ENCODE measurements at regions not wholly inside any gene's neighbourhood (a gene's known extent, or its start where the extent isn't known, plus 50 kb on each side); places are given as distances from the start of the nearest gene placed in this dataset.

- TF ChIP-seq CTCF (IDR thresholded peaks at IDR 0.05 in 4 of 5, conservative IDR thresholded peaks at IDR 0.05 in 1 of 5), result no peak
- no peak for TF ChIP-seq POLR2A (IDR thresholded peaks at IDR 0.05)
Measured at GRCh38 chr3:101979033-101979432, 129.7 kb downstream of the NFKBIZ start.

Data from gastrocnemius medialis (tissue), 4 donors.